Stimulated activated CD8-positive, alpha-beta memory T cell treated with anti-CD3 and anti-CD28 coated beads, Interleukin-7, amount 100 ng/mL, for 48 hours (primary cell): ENCODE measurements at regions not wholly inside any gene's neighbourhood (a gene's known extent, or its start where the extent isn't known, plus 50 kb on each side); places are given as distances from the start of the nearest gene placed in this dataset.

Source experiments
- DNase-seq, 2 donors: peaks; one replicate each; pipeline ENCODE4 v3.0.0-alpha.2; 2020; ENCODE audit warnings: low read depth in 1 of 2; ENCODE audit errors: extremely low read depth in 1 of 2

DNA sequence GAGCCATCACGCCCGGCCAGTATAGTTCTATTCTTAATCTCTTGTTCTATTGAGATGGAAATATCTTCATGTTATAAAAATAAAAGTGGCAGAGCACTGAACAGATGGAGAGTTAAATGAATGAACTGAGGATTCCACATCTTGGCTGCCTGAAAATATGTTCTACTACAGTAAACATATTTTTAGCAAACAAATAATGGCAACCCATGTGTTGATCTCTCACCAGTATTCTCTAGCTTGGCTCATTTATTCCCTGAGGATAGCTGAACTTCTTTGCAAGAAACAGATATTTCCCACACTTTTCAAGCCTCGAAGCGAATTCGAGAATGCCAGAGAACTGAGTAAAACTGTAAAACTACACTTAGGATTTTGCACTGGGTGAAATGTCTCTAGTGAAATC lies 58.9 kb downstream of the DIRAS3 start:
- no peak for DNase-seq

DNA sequence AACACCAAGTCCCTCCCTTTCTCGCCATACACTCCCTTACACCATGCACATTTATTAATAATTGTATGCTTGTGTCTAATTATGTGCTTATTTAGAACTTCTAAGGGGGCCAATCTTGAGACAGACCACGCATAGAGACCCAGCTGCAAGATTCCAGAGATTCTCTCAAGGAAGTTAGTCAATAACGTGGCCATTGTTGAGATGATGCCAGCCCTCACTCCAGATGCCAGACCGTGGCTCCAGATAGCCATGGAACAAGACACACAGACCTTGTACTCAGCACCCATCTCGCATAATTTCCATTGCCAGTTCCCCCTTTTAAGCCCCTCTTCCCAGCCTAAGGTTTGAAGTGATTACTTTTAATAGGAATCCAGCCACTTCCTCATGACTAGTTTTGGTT lies 62.4 kb downstream of the DIRAS3 start:
- DNase-seq: no peak

DNA sequence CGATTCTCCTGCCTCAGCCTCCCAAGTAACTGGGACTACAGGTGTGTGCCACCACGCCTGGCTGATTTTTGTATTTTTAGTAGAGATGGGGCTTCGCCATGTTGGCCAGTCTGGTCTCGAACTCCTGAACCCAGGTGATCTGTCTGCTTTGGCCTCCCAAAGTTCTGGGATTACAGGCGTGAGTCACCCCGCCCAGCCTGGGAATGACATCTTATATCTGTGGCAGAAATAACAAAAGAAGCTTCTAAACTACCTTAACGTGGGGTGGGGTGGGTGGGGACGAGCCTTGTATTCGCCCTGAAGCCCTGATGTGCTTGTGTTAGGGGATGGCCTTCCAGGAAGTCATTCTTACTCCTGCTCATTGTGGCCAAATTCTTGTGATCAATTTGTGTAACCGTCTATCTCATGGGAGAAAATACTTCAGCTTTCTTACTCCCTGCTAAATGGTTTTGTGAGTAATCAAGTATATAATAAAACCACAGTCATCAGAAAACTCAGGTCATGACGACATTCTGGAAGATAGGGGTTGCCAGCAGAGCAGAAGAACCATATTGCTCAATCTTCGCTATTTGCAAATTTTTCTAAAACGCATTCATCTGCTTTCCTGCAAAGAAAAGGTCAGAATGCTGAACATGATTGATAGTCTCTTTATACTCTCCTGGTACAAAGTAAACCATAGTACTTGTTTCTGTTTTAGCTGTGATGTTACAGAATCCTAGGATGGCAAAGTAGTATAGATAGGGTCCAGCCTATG lies 63.2 kb downstream of the DIRAS3 start:
- no peak for DNase-seq

DNA sequence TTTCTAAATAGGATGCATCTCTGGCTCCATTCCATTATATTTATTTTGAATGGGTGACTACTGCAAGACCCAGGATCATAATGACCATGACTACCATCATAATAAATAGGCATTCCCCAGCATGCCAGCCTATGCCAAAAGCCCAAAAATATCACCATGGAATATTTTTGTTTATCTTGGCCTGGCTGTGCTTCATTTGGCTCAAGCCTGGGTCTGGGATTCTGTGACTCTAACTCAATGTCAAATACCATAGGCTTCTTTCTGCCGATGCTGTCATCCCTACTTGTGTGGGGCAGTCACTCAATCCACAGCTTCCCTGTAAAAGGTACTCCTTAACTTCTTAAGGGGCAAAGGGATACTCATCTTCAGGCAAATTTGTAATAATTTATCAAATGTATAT lies 66.6 kb downstream of the DIRAS3 start:
- no peak for DNase-seq

DNA sequence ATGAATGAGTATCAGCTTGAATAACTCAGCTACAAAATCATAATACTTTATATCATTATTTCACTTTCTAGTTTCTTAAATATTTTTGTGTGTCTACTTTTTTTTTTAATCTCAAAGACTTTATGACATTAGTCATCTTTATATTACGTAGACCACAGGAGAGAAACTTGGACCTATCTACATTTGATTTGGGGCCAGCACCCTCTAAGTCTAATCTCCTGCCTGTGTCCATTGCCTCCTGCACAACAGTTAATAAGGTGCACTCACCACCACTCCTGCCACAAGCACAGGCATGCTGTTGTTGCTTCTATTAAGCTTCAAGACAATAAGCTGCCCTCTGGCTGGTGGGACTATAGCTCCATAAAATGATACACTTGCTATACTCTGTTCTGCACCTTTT lies 70.4 kb downstream of the DIRAS3 start:
- DNase-seq: no peak

DNA sequence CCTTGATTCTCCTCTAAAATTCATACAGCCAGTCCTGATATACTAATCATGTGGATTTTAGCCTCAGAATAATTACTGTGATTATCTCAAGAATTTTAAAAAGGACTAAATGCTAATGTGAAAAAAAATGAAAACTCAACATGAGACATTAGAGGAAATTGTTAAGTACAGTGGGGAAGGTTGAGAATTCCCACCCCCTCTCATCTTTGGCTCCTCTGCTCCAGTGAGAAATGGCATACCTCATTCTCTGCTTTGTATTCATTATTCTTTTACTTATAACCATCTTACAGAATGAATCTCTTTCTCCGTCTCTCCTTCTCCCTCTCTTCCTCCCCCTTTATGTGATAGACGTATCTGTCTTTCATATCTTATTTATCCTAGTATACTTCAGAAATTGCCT lies 70.9 kb downstream of the DIRAS3 start:
- DNase-seq: no peak

DNA sequence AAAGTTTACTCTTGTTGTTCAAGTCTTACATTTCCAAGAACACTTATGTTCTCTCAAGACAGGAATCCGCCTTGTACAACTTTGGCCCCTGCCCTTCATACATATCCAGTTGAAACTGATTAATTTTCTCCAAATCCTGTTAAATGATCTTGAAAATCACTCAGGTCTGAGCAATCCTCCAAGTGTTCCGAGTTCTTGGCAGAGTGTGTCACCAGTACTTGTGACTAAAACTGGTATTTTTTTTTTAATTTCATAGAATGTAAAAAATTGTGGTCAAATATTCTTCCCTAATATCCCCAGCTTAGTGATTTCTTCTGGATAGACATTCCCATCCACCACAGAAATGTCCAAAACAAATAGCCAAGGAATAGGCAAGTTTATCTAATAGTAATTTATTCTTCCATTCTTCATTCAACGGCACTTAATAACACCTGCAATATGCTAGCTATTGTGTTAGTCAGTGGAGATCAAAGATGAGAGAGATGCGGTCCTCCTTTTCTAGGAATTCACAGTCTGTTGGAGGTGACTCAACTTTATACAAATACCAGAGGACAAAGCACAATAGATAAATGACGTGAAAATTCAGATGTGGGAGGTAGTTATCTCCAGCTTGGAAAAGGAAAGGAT lies 71.4 kb downstream of the DIRAS3 start:
- no peak for DNase-seq

DNA sequence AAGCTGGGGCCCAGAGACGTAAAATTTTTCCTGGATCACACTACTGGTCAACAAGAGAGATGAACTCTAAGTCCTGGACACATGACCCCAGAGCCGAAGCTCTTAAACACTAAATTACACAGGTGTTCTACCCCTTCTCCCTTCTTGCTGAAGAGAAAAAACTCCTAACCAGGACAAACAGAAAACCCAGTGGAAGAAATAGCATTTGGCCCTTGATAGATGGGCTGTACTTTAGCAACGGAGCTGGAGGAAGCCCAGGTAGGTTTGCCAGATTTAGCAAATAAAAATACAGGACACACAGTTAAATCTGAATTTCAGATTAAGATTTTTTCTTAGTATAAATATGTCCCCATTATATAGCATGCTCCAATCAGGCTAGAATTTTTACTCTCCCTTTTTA lies 72.7 kb downstream of the DIRAS3 start:
- no peak for DNase-seq

DNA sequence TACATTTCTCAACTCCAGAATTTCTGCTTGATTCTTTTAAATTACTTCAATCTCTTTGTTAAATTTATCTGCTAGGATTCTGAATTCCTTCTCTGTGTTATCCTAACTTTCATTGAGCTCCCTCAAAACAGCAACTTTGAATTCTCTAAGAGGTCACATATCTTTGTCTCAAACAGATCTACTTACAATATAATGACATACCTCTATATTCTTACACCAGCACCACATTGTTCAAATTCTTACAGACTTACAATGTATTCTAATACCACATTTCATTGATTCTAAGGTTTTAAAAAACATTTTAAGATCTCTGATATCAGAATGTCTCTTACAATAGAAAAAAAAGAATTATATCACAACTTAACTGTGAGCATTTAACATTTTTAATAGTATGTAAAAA lies 77.4 kb downstream of the DIRAS3 start:
- DNase-seq: no peak

DNA sequence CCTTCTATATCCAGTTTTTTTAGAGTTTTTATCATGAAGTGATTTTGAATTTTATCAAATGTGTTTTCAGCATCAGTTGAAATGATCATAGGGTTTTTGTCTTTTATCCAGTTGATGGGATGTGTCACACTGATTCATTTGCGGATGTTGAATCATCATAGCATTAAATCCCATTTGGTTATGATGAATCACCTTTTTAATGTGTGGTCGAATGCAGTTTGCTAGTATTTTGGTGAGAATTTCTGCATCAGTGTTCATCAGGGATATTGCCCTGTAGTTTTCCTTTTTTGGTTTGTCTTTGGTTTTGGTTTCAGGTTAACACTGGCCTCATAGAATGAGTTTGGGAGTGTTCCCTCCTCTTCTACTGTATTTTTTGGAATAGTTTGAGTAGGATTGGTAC lies 80.3 kb downstream of the DIRAS3 start:
- DNase-seq: no peak

DNA sequence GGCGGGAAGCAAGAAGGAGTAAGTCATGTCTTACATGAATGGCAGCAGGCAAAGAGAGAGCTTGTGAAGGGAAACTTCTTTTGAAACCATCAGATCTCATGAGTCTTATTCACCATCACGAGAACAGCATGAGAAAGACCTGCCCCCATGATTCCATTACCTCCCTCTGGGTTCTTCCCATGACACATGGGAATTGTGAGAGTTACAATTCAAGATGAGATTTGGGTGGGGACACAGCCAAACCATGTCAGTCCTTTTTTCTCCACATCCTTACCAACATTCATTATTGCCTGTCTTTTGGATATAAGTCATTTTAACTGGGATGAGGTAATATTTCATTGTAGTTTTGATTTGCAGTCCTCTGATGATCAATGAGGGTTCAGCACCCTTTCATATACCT lies 81.0 kb downstream of the DIRAS3 start:
- DNase-seq: no peak

DNA sequence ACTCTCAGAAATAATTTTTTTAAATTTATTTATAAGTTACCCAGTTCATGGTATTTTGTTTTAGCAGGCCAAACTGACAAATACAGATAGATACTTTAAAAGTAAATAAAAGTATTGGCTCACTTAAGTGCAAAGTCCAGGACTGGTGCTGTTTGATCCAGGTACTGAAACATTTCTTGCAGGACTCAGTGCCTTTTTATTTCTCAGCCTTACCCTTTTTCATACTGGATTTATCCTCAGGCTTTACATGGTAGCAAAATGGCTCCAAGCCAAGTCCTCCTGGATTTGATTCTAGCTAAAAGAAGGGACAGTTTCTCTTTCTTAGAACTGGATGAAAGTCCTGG lies 83.8 kb downstream of the DIRAS3 start:
- DNase-seq: no peak

DNA sequence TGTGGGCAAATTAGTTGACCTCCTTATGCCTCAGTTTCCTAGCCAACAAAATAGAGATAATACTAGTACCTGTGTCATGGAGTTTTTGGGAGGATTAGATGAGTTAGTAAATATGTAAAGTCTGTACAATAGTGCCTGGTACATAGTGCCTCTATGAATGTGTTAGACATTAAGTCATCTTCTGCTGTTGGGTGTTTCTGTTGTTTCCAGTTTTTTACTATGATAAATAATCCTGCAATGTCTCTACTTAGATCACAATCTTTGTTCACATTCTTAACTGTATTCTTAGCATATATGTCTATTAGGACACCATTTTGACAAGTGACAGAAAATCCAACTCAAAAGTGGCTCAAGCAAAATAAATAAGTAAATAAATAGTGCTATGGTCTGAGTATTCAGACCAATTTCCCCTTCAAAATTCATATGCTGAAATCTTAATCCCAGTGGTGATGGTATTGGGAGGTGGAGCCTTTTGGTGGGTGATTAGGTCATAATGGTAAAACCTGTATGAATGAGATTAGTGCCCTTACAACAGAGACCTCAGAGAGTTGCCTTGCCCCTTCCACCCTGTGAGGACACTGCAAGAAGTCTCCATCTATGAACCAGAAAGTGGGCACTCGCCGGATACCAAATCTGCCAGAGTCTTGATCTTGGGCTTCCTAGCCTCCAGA lies 84.3 kb downstream of the DIRAS3 start:
- DNase-seq: no peak

DNA sequence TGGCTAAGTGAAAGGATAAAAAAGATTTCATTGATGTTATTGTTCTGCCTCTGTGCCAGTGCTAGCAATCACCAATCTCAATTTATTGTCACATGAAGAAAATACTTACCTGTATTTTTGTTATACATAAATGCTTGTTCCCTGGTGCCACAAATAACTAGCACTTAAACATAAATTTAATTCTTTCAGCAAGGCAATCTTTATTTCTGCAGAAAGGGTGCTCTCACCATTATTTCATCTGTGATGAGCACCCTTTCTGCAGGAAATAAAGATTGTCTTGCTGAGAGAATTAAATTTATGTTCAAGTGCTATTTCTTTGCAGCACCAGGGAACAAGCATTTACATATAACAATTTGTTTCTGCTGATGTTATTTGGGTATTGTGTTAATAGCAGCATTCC lies 87.2 kb downstream of the DIRAS3 start:
- DNase-seq: no peak

DNA sequence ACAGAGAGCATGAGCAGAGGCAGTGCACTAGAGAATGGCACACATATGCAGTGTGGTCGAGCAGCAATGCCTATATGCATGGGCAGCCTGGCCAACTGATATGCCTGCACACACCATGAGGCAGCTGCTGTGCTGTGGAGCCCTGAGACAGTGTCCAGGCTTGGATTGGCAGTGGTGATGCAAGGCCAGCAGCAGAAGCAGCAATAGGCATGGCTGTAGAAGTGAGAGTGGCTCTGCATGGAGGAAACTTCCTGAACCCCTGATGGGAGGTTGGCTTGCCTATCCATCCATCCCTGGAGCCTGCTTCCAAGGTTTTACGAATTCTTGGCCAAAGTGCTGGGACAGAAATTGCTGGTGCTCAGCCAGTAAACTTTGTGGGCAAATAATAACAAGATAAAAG lies 89.7 kb downstream of the DIRAS3 start:
- no peak for DNase-seq

DNA sequence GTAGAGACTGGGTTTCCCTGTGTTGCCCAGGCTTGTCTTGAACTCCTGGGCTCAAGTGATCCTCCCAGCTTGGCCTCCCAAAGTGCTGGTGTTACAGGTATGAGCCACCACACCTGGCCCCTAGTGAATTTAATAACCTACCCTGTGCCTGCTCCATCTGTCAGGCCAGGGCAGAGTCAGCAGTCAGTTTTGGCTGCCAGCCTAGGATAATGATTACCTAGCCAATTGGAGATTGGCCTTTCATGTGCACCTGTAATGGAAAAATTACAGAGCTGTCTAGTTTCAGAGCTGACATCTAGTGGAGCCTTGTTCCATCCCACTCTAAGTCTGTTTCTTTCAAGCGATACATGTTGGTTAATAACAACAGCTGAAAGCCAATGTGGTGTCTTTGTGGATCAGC lies 92.0 kb downstream of the DIRAS3 start:
- no peak for DNase-seq

DNA sequence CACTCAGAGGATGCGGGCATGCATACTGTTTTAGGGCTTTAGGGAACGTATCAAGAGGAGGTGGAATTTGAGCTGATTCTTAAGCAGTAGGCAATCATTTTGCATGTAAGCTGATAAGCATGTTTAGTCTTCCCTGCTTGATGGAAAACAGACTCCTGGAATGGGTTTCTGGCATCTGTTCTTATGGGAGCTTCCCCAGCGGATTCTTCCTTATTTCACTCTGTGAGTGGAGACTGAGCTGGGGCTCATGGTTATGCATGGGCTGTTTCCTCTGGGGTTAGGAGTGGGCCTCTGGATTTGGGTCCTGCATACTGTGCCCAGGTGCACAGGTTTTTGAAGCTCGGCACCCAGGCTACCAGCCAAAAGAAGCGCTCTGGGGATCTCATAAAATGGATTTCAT lies 93.4 kb downstream of the DIRAS3 start:
- no peak for DNase-seq

DNA sequence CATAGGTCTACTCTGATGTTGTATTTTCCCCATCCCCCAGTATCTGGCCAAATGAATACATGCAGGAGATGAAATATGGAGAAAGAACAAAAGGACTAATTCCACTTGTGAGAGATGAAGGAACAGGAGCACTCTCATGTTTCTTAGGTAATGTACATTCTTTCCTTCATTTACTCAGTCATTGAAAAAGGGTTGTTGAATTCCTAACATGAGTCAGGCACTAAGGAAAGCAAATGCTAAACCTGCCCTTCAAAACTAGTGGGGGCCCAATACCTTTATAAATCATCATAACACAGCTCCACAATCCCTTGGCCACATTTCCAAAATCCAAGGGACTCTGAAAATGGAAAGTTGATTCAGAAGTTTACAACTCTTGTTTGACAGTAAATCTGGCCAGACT lies 94.3 kb downstream of the DIRAS3 start:
- DNase-seq: no peak

DNA sequence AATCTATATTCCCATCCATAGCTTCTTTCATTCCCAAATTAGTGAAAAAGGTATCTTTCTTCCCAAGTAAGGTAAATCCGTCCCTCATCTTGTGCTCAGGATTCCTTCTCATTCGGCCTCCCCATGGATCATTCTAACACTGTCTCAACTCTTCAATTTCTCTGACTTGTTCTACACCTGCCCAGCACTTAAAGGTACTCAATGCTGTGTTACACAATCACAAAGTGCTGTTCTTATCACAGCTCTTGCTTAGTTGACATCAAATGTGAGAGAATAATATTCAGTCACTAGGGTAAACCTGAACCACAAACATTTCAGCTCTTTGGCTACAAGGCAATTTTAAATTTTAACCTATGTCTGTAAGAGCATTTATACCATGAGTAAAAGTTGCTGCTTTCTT lies 94.8 kb downstream of the DIRAS3 start:
- no peak for DNase-seq

DNA sequence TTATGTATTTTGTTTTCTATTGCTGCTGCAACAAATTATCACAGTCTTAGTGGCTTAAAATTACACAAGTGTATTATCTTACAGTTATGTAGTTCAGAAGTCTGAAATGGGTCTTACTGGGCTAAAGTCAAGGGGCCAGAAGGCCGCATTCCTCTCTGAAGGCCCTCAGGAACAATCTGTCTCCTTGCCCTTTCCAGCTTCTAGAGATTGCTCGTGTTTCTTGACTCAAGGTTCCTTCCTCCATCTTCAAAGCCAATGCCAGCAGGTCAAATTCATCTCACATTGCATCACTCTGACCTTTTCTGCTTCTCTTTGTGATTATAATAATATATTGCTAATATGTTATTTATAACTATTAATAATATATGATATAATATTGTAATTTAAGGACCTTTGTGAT lies 97.1 kb downstream of the DIRAS3 start:
- DNase-seq: no peak

DNA sequence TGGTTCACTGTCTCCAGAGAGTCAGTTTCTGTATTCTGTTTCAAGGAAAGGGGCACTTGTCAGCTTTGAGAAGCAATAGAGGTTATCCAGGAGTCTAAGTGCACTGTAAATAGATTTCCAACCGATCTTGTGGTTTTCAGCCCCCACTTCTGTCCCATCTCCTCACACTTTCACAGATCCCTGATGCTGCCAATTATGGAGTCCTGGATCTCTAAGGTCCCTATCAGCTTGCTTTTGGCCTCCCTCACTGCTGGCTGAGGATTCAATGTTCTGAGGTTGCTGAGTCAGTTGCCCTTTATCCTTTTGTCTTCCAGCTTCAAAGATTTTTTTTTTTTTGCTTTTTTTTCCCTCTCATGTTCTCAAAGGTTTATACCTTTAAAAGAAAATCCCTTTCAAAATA lies 98.4 kb downstream of the DIRAS3 start:
- DNase-seq: no peak

DNA sequence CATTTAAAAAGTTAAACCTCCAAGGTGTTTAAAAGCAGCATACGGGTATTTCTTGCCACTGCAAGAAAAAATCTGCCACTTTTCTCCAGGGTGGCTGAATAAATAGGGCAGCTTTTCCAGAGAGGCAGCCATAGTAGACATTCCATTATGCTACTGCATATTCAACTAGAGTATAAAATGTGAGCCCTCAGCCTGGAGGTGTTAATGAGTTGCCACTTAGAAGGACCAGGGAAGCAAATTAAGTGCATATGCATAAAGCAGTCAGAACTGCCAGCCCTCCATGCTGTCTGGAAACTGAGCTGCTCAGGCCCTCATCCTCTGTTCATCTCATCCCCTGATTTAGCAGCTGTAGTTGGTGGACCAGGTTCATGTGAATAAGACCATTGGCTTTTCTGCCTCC lies 99.4 kb downstream of the DIRAS3 start:
- no peak for DNase-seq
